SHP77 (cell line): ENCODE measurements at regions not wholly inside any gene's neighbourhood (a gene's known extent, or its start where the extent isn't known, plus 50 kb on each side); places are given as distances from the start of the nearest gene placed in this dataset.
"Not testable (repeated sequence)": the region's sequence is repeated elsewhere in the genome, so short reads cannot be mapped to it uniquely, and the experiment has no call there.

Source experiments
- DNase-seq, 2 experiments: peaks; one replicate each; lab custom pipeline; 2025; lab: John Stamatoyannopoulos, UW

DNA sequence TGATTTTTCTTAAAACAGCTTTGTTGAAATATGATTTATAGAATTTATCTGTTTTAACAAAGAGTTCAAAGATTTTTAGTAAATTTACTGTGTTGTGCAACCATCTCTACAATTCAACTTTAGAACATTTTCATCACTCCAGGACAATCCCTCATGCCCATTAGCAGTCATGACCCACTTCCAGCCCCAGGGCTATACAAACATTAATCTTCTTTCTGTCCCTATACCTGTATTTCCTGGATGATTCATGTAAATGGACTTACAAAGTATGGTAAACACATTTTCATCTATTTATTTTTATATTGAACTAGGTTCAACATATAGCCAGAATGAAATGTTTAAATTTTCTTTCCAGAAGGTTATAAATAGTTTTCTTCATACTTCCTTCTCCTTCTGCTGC is 127.8 kb upstream of the CCDC180 start:
- no peak for DNase-seq

DNA sequence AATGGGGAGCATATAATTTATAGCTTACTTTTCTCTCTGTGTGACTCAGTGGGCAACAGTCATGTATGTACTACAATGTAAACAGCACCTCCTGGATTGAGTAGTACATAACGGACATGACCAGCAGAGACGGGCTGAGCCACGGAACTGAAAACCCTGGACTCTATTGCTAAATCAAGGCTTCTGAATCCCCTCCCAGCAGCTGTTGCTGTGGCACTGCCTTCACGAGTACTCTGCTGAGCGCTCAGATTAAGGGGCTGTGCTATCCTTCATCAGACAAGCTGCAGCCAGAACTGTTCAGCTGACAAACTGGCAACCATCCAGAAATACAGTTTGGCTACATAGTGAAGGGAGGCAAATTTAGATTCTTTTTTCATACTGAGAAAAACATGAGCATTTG is 131.3 kb upstream of the CCDC180 start:
- peak; percentile 60 to 81 for DNase-seq

DNA sequence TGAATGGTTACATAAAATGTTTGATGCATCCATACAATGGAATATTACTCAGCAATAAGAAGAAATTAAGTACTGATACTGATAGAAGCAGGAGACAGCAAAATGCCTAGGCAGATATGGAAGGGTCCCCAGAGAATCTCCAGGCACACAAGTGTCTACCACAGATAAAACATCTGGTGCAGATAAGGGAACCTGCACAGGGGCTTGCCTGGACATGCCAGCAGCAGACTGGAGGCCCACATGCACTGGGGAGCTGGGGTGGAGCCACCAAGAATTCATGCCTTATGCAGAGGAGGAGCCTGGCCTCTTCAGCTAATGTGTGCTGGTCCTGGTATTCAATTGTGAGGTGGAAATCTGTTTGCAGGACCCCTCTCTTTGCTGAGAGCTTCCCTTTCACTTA is 129.2 kb upstream of the CTSV start:
- DNase-seq: not testable (repeated sequence)

DNA sequence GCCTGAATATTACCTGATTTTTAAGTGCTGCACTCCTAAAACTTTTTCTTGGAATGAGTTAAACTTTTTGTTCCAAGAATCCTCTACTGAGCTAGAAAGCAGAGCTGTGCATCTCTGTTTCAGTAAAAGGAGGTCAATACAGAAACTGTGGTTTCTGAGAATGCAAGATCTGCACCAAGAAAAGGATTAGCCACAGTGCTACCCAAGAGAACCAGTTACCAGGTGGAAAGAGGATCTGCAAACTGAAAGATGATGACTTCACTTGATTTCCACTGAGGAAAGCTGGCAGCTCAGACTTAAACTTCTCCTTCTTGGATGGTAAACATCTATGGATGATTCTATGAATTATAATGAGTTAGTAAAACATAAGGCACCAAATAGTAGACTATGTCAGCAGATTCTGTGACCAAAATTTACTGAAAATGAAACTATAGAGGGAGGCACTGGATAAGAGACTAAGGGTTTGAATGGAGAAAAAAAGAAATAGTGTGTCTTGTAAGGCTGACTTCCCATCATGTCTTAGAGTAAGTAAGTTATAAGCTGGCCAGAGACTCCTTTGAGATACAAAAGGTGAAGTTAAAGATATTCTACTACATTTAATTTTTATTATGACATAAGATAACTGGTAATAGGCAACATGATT is 127.7 kb upstream of the CTSV start:
- not testable (repeated sequence) for DNase-seq

DNA sequence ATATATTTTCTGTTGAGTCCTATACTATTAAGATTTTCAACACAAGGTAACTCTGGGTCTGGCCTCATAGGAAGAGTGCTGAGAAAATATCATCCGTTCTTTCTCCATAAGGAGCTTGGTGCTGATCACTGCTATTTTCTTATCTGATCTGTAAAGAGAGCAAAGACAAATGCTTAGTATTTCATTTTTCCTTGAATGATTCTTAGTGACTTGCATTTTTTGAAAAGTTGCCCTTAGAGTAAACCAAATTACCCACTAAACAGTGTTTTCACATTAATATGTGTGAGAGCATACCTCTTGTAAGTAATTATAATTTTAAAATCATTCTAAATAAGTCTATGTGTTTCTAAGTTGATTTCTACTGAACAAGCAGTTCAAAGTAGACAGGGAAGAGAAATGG is 121.3 kb upstream of the CTSV start:
- no peak for DNase-seq

DNA sequence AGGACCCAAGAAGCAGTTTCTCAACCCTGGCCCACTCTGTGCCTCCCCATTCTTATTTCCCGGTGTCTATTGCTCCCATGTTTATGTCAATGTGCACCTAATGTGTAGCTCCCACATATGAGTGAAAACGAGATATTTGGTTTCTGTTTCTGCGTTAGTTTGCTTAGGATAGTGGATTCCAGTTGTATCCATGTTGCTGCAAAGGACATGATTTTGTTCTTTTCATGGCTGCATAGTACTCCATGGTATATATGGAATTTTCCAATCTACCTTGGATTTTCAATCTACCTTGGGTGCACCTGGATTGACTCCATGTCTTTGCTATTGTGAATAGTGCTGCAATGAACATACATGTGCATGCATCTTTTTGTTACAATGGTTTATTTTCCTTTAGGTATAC is 119.8 kb upstream of the CTSV start:
- DNase-seq: not testable (repeated sequence)

DNA sequence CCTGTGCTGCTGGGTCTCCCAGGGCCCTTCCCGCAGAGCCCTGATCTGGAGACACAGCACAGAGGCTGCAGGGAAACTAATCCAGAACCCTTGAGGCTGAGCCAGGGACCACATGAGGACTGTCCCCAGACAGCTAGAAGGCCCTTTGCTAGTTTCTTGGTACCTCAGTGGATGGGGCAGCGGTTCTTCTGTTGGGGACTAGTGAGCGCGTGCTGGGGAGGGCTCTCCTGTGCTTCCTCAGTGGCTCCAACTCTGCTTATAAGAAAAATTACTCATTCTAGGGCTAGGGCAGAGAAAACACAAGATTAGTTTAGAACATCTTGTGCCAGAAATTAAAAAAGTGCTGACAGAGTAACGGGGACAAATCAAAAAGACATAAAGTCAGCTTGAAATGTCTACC is 116.5 kb upstream of the CTSV start:
- DNase-seq: not testable (repeated sequence)

DNA sequence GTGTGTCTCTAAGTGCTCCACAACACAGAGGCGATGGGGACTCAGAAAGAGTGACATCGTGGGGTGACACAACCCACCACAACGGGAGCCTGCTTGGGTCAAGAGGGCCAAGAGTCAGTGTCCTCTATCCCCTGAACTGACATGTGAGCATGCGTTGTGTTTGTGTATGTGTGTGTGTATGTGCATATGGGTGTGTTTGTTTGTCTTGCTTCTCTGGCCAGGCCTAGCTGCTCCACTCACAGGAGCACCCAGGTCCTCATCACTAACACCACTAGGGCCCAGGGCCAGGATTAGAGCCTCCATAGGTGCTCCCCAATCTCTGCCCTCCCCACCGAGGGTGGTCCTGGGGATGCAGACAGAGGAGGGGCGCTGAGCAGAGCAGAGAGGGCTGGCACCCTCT is 115.0 kb upstream of the CTSV start:
- no peak for DNase-seq

DNA sequence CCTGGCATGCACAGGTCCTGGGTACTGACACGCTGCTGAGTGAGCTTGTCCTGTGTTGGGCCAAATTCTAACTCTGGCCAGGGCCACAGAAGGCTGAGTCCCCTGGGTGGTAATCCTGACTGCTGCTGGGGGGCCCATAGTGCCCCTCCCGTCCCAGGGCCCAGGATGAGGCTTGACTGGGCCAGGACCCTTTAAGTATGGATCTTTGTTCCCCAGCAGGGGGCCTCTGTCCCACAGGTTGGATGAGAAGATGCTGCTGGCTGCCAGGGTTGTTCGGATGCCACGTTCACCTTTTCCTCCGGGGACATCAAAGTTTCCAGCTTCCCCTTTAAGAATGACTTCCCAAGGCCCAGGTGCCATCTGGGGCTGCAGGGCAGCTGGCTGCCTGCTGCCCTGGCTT is 114.2 kb upstream of the CTSV start:
- not testable (repeated sequence) for DNase-seq

DNA sequence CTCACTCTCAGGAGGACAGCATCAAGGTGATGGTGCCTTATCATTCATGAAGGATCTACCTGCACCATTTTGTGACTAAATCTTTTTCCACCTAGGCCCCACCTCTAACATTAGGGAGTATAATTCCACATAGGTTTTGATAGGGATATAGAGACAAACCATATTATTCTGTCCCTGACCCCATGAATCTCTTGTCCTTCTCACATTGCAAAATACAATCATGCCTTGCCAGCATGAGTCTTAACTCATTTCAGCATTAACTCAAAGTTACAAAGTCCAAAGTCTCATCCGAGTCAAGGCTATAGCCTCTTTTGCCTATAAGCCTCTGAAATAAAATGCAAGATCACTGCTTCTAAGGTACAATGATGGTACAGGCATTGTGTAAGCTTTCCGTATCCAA is 111.5 kb upstream of the CTSV start:
- not testable (repeated sequence) for DNase-seq

DNA sequence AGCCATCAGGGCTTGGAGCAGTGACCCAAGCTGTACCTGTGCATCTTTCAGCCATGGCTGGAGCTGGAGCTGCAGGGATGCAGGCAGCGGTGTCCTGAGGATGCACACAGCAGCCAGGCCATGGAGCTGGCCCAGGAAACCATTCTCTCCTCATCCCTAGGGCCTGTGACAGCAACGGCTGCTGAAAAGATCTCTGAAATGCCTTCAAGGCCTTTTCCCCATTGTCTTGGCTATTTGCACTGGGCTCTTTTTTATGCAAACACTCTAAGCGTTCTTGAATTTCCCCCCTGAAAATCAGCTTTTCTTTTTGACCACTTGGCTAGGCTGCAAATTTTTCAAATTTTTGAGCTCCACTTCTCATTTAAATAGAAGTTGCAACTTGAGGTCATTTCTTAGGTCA is 109.5 kb upstream of the CTSV start:
- DNase-seq: not testable (repeated sequence)

DNA sequence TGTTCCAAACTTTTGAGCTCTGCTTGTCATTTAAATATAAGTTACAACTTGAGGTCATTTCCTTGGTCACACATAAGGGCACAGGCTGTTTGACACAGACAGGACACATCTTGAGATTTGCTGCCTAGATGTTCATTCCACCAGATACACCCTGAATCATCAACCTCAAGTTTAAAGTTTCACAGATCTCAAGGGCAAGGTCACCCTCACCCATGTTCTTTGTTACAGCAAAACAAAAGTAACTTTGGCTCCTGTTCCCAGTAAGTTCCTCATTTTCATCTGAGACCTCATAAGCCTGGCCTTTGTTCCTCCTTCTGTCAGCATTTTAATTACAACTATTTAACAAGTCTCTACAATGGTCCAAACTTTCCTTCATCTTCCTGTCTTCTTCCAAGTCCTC is 106.7 kb upstream of the CTSV start:
- not testable (repeated sequence) for DNase-seq

DNA sequence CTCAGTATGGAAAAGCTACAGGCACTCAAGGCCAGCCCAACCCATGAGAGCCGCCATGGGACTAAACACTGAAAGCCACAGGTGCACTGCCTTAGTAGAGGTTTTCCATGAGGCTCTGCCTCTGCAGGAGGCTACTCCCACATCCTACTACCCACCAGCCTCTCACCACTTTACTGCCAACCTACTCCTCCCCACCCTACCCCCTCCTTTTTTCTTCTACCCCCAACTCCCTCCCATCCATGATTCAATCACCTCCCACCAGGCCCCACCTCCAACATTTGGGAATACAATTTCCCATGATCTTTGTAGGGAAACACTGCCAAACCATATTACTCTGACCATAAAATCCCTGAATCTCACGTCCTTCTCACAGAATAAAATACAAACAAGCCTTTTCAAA is 101.6 kb upstream of the CTSV start:
- DNase-seq: no peak

DNA sequence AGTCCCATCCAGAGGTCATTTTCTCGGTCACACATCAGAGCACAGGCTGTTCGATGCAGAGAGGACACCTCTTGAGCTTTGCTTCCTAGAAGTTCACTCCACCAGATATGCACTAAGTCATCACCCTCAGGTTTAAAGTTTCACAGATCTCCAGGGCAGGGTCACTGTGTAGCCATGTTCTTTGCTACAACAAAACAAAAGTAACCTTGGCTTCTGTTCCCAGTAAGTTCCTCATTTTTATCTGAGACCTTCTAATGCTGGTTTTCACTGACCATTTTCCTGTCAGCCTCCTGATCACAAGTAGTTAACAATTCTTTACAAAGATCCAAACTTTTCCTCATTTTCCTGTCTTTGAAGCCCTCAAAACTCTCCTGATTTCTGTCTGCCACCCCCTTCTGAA is 97.5 kb upstream of the CTSV start:
- no peak for DNase-seq

DNA sequence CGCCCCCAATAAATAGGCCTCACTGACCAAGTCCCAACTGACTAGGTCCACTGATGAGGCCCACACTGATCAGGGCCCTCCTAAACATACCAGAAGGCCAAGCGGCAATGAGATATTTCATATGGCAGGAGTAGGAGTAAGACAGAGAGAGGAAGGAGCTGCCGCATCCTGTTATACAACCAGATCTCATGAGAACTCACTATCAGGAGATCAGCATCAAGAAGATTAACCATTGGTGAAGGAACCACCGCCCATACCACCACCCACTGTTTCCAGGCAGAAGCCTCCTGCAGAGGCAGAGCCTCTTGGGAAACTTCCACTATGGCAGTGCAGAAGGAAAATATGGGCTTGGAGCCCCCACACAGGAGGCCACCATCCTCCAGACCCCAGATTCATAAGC is 95.0 kb upstream of the CTSV start:
- DNase-seq: not testable (repeated sequence)

DNA sequence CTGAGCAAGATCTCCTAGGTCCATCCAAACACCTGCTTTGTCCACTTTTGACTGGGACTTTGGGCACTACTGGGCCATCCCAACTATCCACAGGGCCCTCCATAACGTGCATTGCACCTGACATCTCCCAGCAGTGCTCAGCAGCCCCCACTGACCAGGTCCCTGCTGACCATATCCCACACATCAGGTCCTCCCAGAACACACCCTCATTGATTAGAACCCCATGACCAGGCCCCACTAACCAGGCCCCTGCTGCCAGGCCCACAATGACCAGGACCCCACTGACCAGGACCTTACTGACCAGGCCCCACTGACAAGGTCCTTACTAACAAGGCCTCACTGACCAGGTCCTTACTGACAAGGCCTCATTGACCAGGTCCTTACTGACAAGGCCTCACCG is 93.9 kb upstream of the CTSV start:
- DNase-seq: no peak

DNA sequence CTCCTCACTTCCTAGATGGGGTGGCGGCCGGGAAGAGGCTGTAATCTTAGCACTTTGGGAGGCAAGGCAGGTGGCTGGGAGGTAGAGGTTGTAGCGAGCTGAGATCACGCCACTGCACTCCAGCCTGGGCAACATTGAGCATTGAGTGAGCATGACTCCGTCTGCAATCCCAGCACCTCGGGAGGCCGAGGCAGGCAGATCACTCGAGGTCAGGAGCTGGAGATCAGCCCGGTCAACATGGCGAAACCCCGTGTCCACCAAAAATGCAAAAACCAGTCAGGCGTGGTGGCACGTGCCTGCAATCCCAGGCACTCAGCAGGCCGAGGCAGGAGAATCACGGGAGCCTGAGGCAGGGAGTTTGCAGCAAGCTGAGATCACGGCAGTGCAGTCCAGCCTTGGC is 91.9 kb upstream of the CTSV start:
- not testable (repeated sequence) for DNase-seq

DNA sequence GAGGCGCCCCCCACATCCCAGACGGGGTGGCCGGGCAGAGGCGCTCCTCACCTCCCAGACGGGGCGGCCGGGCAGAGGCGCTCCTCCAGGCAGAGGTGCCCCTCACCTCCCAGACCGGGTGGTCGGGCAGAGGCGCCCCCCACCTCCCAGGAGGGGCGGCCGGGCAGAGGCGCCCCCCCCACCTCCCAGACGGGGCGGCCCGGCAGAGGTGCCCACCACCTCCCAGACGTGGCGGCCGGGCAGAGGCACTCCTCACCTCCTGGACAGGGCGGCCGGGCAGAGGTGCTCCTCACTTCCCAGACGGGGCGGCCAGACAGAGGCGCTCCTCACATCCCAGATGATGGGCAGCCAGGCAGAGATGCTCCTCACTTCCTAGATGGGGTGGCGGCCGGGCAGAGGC is 91.4 kb upstream of the CTSV start:
- not testable (repeated sequence) for DNase-seq

DNA sequence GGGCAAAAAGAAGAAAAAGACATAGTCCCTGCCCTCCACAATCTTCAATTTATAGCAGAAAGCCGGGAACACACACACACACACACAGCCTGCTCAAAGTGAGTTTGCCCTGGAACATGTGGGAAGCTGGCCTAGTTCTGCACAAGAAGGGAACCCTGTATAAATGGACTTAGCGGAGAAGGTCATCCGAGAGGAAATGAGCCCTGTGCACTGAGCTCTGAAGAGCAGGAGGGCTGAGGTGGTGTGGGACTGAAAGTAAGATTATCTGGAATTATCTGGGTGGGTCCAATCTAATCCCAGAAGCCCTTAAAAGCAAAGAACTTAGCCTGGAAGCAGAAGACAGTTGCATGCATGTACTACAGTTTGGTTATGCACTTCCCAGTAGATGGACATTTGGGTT is 90.0 kb upstream of the CTSV start:
- DNase-seq: no peak

DNA sequence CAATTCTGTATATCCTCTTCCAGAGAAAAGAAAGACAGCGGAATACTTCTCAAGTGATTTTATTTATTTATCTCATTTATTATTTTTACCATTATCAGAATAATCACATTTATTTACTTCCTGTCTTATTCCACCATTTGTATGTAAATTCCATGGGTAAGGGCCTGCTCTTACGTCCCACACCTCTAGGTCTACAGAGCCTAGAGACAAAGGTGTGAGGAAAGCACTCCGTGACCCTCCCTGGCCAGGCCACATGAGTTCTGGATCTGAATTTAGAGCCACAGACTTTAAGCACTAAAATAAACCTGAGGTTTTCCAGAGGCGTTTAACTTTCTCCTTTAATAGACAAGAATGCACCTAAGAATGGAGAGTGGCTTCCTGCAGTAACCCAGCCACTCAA is 85.3 kb upstream of the CTSV start:
- DNase-seq: no peak

DNA sequence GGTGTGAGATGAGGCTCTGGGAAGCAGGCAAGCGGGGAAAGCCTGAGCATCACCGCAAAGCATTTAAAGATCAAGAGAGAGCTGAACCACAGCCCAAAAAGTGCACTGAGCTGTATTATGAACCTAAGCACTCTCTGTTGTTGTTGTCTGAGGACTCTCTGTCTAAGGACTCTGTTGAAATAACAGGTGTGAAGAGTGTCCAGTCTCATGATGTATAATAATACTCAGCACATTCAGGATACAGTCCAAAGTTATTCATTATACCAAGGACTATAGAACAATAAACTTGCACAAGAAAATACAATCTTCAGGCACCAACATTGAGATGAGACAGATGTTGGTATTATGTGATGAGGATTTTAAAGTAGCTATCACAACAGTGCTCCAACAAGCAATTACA is 71.8 kb upstream of the CTSV start:
- no peak for DNase-seq

DNA sequence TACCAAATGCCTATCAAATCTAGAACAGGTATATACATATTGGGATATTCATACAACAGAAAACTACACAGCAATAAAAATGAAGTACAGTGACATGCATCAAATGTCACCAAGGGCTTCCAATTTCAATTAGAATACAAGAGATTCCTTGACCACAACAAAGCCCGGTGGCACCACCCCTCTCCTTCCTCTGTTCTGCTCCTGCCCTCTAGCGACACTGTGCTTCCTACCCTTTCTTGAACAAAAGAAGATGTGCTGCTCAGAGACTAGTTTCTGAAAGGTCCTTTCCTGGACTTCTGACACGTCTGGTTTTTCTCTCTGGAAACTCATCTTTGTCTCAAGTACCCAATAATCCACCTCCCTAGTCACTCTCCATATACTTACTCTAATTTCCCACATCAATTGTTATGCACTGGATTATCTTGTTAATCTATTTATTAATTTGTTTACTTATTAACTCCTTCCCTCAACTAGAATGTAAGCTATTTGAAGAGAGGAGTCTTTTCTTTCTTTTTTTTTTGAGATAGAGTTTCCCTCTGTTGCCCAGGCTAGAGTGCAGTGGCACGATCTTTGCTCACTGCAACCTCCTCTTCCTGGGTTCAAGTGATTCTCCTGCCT is 70.4 kb upstream of the CTSV start:
- DNase-seq: peak; percentile 21

DNA sequence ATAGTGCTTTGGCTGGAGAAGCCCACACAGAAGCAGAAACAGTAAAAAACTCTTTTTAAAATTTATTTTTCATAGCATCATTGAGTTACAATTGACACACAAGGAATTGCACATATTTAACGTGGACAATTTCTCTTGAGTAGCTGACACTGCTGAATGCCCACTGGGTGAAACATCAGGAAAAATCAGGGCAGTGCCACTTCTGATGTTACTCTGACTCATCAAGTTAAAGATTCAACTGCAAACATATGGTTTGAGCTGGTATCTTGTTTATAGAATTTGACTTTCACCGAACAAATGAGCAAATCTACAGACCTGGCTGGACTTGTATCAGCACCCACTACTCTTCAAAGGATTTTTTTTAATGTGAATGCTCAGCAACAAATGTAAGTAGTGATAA is 66.3 kb upstream of the CTSV start:
- not testable (repeated sequence) for DNase-seq
